Mesenchymal stem cell (in vitro differentiated cells and primary cell): ENCODE measurements at regions not wholly inside any gene's neighbourhood (a gene's known extent, or its start where the extent isn't known, plus 50 kb on each side); places are given as distances from the start of the nearest gene placed in this dataset.
A peak's percentile ranks its signal among the peaks of the same experiment; 100 is the strongest.

ENCODE experiments used
- DNase-seq: peaks from one replicate; pipeline ENCODE4 v3.0.0-alpha.2; 2013
- H2AFZ ChIP-seq: one replicate; pipeline ENCODE4 v1.6.1; 2013; ENCODE audit warnings: low read depth, mild to moderate bottlenecking, control low read depth, inconsistent platforms, low read length, moderate library complexity
- H2AK5ac ChIP-seq: 2 replicates; pipeline ENCODE4 v1.6.1; 2013; ENCODE audit warnings: low read length, moderate library complexity, mild to moderate bottlenecking, inconsistent platforms; ENCODE audit not compliant: severe bottlenecking
- H2BK120ac ChIP-seq: one replicate; pipeline ENCODE4 v1.6.1; 2013; ENCODE audit warnings: low read depth, mild to moderate bottlenecking, inconsistent platforms, low read length, moderate library complexity
- H2BK12ac ChIP-seq, 2 experiments: one replicate each; pipeline ENCODE4 v1.6.1; 2013; ENCODE audit warnings: inconsistent platforms in 2 of 2, low read length in 2 of 2, mild to moderate bottlenecking in 2 of 2, moderate library complexity in 2 of 2, control low read depth in 1 of 2
- H2BK15ac ChIP-seq: one replicate; pipeline ENCODE4 v1.6.1; 2013; ENCODE audit warnings: mild to moderate bottlenecking, low read depth, inconsistent platforms; ENCODE audit not compliant: poor library complexity, severe bottlenecking
- H2BK5ac ChIP-seq: 2 replicates; pipeline ENCODE4 v1.6.1; 2013; ENCODE audit warnings: low read depth, mild to moderate bottlenecking, low read length, control low read depth, inconsistent platforms; ENCODE audit not compliant: poor library complexity, severe bottlenecking
- H3K14ac ChIP-seq, 2 experiments: one replicate each; pipeline ENCODE4 v1.6.1; 2013; ENCODE audit warnings: inconsistent platforms in 2 of 2, low read length in 2 of 2, control low read depth in 1 of 2, mild to moderate bottlenecking in 1 of 2, moderate library complexity in 1 of 2
- H3K18ac ChIP-seq, 2 experiments: one replicate each; pipeline ENCODE4 v1.6.1; 2013; ENCODE audit warnings: inconsistent platforms in 2 of 2, low read length in 2 of 2, control low read depth in 1 of 2, low read depth in 1 of 2, mild to moderate bottlenecking in 1 of 2
- H3K23ac ChIP-seq, 2 experiments: one replicate each; pipeline ENCODE4 v1.6.1; 2013; ENCODE audit warnings: inconsistent platforms in 2 of 2, low read length in 2 of 2, mild to moderate bottlenecking in 2 of 2, moderate library complexity in 2 of 2, control low read depth in 1 of 2
- H3K27ac ChIP-seq: 2 replicates; pipeline ENCODE4 v1.5.1; 2013; ENCODE audit warnings: mild to moderate bottlenecking, moderate library complexity, low read length, control low read depth, inconsistent platforms; ENCODE audit not compliant: poor library complexity, severe bottlenecking
- H3K27me3 ChIP-seq, 2 experiments: 2 replicates each; pipeline versions ENCODE4 v1.6.1 to v1.7.0; 2013; ENCODE audit warnings: low read length in 2 of 2, mild to moderate bottlenecking in 2 of 2, moderate library complexity in 2 of 2, control low read depth in 1 of 2, inconsistent platforms in 1 of 2; ENCODE audit not compliant: control insufficient read depth in 1 of 2, insufficient read depth in 1 of 2
- H3K36me3 ChIP-seq, 2 experiments: 2 replicates each; pipeline versions ENCODE4 v1.6.1 to v1.7.0; 2013; ENCODE audit warnings: low read length in 2 of 2, control low read depth in 1 of 2, inconsistent platforms in 1 of 2, low read depth in 1 of 2, mild to moderate bottlenecking in 1 of 2; ENCODE audit not compliant: insufficient read depth in 2 of 2, control insufficient read depth in 1 of 2
- H3K4ac ChIP-seq, 2 experiments: one replicate each; pipeline ENCODE4 v1.6.1; 2013; ENCODE audit warnings: inconsistent platforms in 2 of 2, low read length in 2 of 2, mild to moderate bottlenecking in 2 of 2, moderate library complexity in 2 of 2, control low read depth in 1 of 2, low read depth in 1 of 2
- H3K4me1 ChIP-seq: 2 replicates; pipeline ENCODE4 v1.6.1; 2013; ENCODE audit warnings: low read depth, low read length, control low read depth; ENCODE audit not compliant: control insufficient read depth, insufficient read depth
- H3K4me2 ChIP-seq: 2 replicates; pipeline ENCODE4 v1.6.1; 2013; ENCODE audit warnings: low read length, mild to moderate bottlenecking, inconsistent platforms; ENCODE audit not compliant: poor library complexity, severe bottlenecking
- H3K4me3 ChIP-seq, 2 experiments: 2 replicates each; pipeline versions ENCODE4 v1.5.1 to v1.7.0; 2013; ENCODE audit warnings: low read length in 2 of 2, mild to moderate bottlenecking in 2 of 2, control low read depth in 1 of 2, low read depth in 1 of 2; ENCODE audit not compliant: insufficient read depth in 1 of 2
- H3K79me1 ChIP-seq: replicated peaks from 2 replicates; pipeline ENCODE4 v1.6.1; 2013; ENCODE audit warnings: mild to moderate bottlenecking, control low read depth, low read length, inconsistent platforms; ENCODE audit not compliant: poor library complexity, severe bottlenecking
- H3K9ac ChIP-seq: 2 replicates; pipeline ENCODE4 v1.7.0; 2013; ENCODE audit warnings: mild to moderate bottlenecking, low read length, moderate library complexity
- H3K9me3 ChIP-seq: 2 replicates; pipeline ENCODE4 v1.7.0; 2013; ENCODE audit warnings: mild to moderate bottlenecking, low read length; ENCODE audit not compliant: control insufficient read depth
- H4K8ac ChIP-seq: one replicate; pipeline ENCODE4 v1.6.1; 2013; ENCODE audit warnings: inconsistent platforms, mild to moderate bottlenecking, low read length, moderate library complexity
- H4K91ac ChIP-seq: one replicate; pipeline ENCODE4 v1.6.1; 2013; ENCODE audit warnings: mild to moderate bottlenecking, low read length, inconsistent platforms
- WGBS: methylation state at CpG from one replicate; pipeline ENCODE4 v1.1.7; 2013; ENCODE audit warnings: mixed read lengths; 5-methylcytosine and 5-hydroxymethylcytosine counted together

DNA sequence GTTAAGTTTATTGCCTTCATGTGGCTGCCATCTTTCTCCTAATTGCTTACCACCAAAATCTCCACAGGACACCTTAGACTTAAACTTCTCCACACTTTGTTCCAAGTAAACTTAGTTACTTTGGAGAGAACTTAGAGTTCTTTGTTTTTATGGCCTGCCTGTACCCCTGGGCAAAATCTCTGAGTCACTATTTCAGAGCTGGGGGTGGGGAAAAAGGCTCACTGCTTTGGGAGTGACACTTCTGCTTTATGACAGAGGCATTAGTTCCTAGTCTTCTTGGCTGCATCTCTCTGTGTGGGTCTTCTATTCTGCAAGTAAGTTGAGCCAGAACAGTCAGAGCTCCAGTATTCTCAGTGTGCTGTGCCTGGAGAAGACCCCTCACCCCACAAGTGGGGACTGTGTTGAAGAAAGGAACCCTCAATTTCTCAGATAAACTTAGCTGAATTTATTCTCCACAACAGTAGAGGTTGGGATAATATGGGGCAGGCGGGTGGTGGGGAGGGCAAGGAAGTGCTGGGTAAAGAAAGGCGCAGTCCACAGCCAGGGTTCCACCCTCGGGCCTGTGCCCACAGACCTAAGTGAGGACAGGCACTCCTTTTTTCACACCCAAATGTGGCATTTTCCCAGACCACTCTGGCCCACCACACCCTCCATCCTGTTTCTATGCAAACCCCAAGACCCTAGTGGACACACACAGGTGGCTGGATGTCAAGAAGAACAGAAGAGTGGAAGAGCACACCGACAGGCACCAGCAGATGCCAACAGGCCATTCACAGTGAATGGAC, 636.6 kb upstream of the MAN1A1 start:
- Histone ChIP-seq H2BK120ac (no peak overlapping the region), H2BK5ac (no peak overlapping the region), H3K14ac (no peak overlapping the region), H3K9me3 (no peaks in the 10 kb centered on the region), H3K9ac (no peak overlapping the region), H3K4me1 (no peaks in the 10 kb centered on the region), H3K27me3 (no peaks in the 10 kb centered on the region), H2AFZ (no peak overlapping the region), H2BK12ac (no peak overlapping the region), H3K4me3 (no peak overlapping the region), H4K8ac (no peak overlapping the region), H3K36me3 (no peaks in the 10 kb centered on the region), H3K27ac (no peak overlapping the region), H3K4ac (no peak overlapping the region), H3K4me2 (no peak overlapping the region), H2BK15ac (no peak overlapping the region), H3K18ac (no peak overlapping the region), H4K91ac (no peak overlapping the region), H3K79me1 (no peaks in the 10 kb centered on the region), H3K23ac (no peak overlapping the region), H2AK5ac (no peak overlapping the region)
- WGBS, result 89% methylated on average over 3 of the region's 4 CpGs
- DNase-seq, result no peak

DNA sequence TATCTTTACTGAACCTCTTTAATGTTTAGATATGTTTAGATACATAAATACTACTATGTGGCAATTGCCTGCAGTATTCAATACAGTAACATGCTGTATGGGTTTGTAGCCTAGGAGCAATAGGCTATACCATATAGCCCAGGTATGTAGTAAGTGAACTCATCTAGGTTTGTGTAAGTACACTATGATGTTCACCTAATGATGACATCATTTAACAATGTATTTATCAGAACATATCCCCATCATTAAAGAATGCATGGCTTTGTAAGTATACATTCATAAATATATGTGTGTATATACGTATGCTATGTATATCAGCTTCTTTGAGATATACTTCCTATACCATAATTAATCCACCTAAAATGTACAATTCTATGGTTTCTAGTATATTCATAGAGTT, 631.2 kb upstream of the MAN1A1 start:
- Histone ChIP-seq H3K36me3 (no peaks in the 10 kb centered on the region), H2BK15ac (no peak overlapping the region), H3K4me3 (no peak overlapping the region), H4K91ac (no peak overlapping the region), H2AK5ac (no peak overlapping the region), H2AFZ (no peak overlapping the region), H3K4me1 (no peaks in the 10 kb centered on the region), H3K27ac (no peak overlapping the region), H3K14ac (no peak overlapping the region), H3K9ac (no peak overlapping the region), H3K18ac (no peak overlapping the region), H2BK120ac (no peak overlapping the region), H4K8ac (no peak overlapping the region), H3K27me3 (no peaks in the 10 kb centered on the region), H3K9me3 (no peaks in the 10 kb centered on the region), H3K4me2 (no peak overlapping the region), H3K79me1 (no peaks in the 10 kb centered on the region), H3K4ac (no peak overlapping the region), H2BK5ac (no peak overlapping the region), H2BK12ac (no peak overlapping the region), H3K23ac (no peak overlapping the region)
- DNase-seq, result no peak
- no CpG with 5 or more reads among the region's 1 CpG for WGBS

DNA sequence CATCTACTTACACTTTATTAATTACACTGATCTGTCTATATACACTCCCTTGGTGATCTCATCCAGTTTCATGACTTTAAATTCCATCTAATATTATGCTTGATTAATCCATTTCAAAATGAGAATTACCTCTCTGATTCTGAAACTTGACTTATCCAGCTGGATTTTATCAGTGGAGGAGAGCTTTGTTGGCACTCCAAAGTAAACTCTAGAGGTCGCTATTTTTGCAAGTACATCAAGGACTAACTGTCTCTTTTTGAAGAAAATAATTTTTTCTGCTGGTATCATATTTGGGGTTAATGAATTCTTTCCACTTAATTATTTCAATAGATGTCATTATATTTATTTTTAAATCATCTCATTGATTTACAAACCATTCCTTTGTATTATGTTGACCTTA, 630.3 kb upstream of the MAN1A1 start:
- Histone ChIP-seq H3K4me2 (no peak overlapping the region), H3K27me3 (no peaks in the 10 kb centered on the region), H3K14ac (no peak overlapping the region), H3K27ac (no peak overlapping the region), H2AK5ac (no peak overlapping the region), H3K23ac (no peak overlapping the region), H3K9ac (no peak overlapping the region), H3K79me1 (no peaks in the 10 kb centered on the region), H3K4ac (no peak overlapping the region), H4K8ac (no peak overlapping the region), H3K36me3 (no peaks in the 10 kb centered on the region), H2AFZ (no peak overlapping the region), H3K9me3 (no peaks in the 10 kb centered on the region), H2BK5ac (no peak overlapping the region), H4K91ac (no peak overlapping the region), H3K4me1 (no peaks in the 10 kb centered on the region), H3K4me3 (no peak overlapping the region), H3K18ac (no peak overlapping the region), H2BK15ac (no peak overlapping the region), H2BK12ac (no peak overlapping the region), H2BK120ac (no peak overlapping the region)
- DNase-seq, result peak; percentile 13
- WGBS, result no CpG with 5 or more reads among the region's 1 CpG

DNA sequence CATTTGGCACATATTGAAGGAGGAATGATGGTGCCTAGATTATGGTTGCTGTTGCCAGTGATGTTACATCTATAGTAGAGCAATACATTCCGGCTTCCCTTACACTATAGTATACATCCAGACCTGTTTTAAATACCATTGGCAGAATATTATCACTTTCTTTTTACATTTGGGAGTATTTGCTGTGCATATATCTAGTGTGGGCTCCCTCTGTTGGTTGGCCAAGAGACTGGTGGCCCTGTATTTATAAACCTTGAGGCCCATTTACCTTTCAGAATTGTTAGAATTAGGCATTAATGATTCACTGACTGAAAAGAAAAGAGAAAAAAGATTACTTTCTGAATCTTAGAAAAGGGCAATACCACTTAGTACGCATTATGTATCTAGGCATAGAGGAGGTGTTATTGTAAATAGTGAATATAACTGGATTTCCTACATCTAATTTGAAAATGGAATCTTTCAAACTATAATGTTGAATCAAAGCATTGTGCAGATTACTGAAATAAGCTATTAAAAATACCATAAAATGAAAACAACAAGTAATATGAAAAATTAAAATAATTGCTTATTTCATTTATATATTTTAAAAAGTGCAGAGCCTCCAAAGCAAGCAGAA, 628.8 kb upstream of the MAN1A1 start:
- H3K27ac ChIP-seq, result no peak overlapping the region
- DNase-seq, result peak; percentile 40
- no peak overlapping the region for H3K4me3 ChIP-seq
- H3K9ac ChIP-seq, result no peak overlapping the region
- no peak overlapping the region for H2BK12ac ChIP-seq
- H2BK120ac ChIP-seq, result no peak overlapping the region
- no peaks in the 10 kb centered on the region for H3K27me3 ChIP-seq
- no peak overlapping the region for H2BK15ac ChIP-seq
- H2AFZ ChIP-seq, result no peak overlapping the region
- H3K23ac ChIP-seq, result no peak overlapping the region
- no peaks in the 10 kb centered on the region for H3K4me1 ChIP-seq
- WGBS, result 80% methylated on average over 1 of the region's 2 CpGs
- H2BK5ac ChIP-seq, result no peak overlapping the region
- H3K79me1 ChIP-seq, result no peaks in the 10 kb centered on the region
- no peaks in the 10 kb centered on the region for H3K36me3 ChIP-seq
- no peak overlapping the region for H3K18ac ChIP-seq
- H3K14ac ChIP-seq, result no peak overlapping the region
- no peak overlapping the region for H4K8ac ChIP-seq
- H3K4me2 ChIP-seq, result no peak overlapping the region
- no peaks in the 10 kb centered on the region for H3K9me3 ChIP-seq
- H2AK5ac ChIP-seq, result no peak overlapping the region
- H3K4ac ChIP-seq, result no peak overlapping the region
- H4K91ac ChIP-seq, result no peak overlapping the region
